Lung (tissue), 11 donors: ENCODE measurements at regions not wholly inside any gene's neighbourhood (a gene's known extent, or its start where the extent isn't known, plus 50 kb on each side); places are given as distances from the start of the nearest gene placed in this dataset.

Experiments used
- ATAC-seq: fragments of 200-7000 bp; cut with Tn5 transposase; one replicate; pipeline ENCODE4 v1.9.1; 2020; ENCODE audit warnings: moderate number of reproducible peaks; ENCODE audit not compliant: insufficient read depth, low FRiP score
- DNase-seq, 3 donors: peaks; one replicate each; pipeline ENCODE4 v3.0.0-alpha.2; 2013 to 2017
- H3K27ac ChIP-seq, 2 donors: one replicate each; pipeline ENCODE4 v1.5.1; 2013; ENCODE audit warnings: mild to moderate bottlenecking in 2 of 2, moderate library complexity in 2 of 2, control low read depth in 1 of 2, inconsistent platforms in 1 of 2, low read depth in 1 of 2, low read length in 1 of 2
- H3K27me3 ChIP-seq, 3 donors: one replicate each; pipeline ENCODE4 v1.5.1; 2013; ENCODE audit warnings: low read length in 2 of 3; ENCODE audit not compliant: control insufficient read depth in 3 of 3, insufficient read depth in 3 of 3
- H3K36me3 ChIP-seq, 4 donors: one replicate each; pipeline ENCODE4 v1.5.1; 2013; ENCODE audit warnings: low read length in 4 of 4, mild to moderate bottlenecking in 1 of 4, moderate library complexity in 1 of 4; ENCODE audit not compliant: control insufficient read depth in 4 of 4, insufficient read depth in 4 of 4
- H3K4me1 ChIP-seq, 5 donors: one replicate each; pipeline ENCODE4 v1.5.1; 2013; ENCODE audit warnings: low read length in 5 of 5, mild to moderate bottlenecking in 2 of 5, moderate library complexity in 1 of 5; ENCODE audit not compliant: control insufficient read depth in 5 of 5, insufficient read depth in 5 of 5
- H3K4me3 ChIP-seq: one replicate; pipeline ENCODE4 v1.5.1; 2013; ENCODE audit warnings: mild to moderate bottlenecking, control low read depth, moderate library complexity
- H3K9ac ChIP-seq, 2 donors: one replicate each; pipeline ENCODE4 v1.5.1; 2013; ENCODE audit warnings: low read length in 2 of 2, control low read depth in 1 of 2; ENCODE audit not compliant: insufficient read depth in 1 of 2
- H3K9me3 ChIP-seq, 4 donors: one replicate each; pipeline ENCODE4 v1.5.1; 2013; ENCODE audit warnings: low read length in 3 of 4, mild to moderate bottlenecking in 1 of 4, moderate library complexity in 1 of 4; ENCODE audit not compliant: control insufficient read depth in 4 of 4, insufficient read depth in 3 of 4
- CTCF ChIP-seq: IDR thresholded peaks from 2 replicates; pipeline ENCODE4 v1.5.1; 2012; ENCODE audit warnings: mild to moderate bottlenecking; ENCODE audit errors: control extremely low read depth, extremely low read depth
- WGBS, 2 donors: extraction: QIAGEN DNeasy Blood & Tissue Kit; methylation state at CpG; one replicate each; pipeline ENCODE4 v1.1.7; 2013; 5-methylcytosine and 5-hydroxymethylcytosine counted together
- donor health status: control.
- donor health status: control.
- donor health status: Bipolar disorder and iron deficiency.
- donor health status: healthy.
- donor health status: DM: yes; HTN: yes; CAD: no.

GRCh38 chr18:57202881-57203280, 56.0 kb downstream of the BOD1L2 start:
- TF ChIP-seq CTCF, result no peak
- H3K9me3 ChIP-seq, result peaks cover 0 to 2% (median 0%) of the 10 kb centered on the region in 4 donors
- ATAC-seq (no peak), DNase-seq (no peak)
- H3K9ac ChIP-seq, result no peak overlapping the region
- no peaks in the 10 kb centered on the region for H3K4me1 ChIP-seq
- H3K27me3 ChIP-seq, result peaks cover 0 to 4% (median 0%) of the 10 kb centered on the region in 3 donors
- H3K4me3 ChIP-seq, result no peak overlapping the region
- no peak overlapping the region for H3K27ac ChIP-seq
- H3K36me3 ChIP-seq, result no peaks in the 10 kb centered on the region
- WGBS, 2 donors, result 74 to 87% methylated on average over 3 of the region's 3 CpGs

DNA sequence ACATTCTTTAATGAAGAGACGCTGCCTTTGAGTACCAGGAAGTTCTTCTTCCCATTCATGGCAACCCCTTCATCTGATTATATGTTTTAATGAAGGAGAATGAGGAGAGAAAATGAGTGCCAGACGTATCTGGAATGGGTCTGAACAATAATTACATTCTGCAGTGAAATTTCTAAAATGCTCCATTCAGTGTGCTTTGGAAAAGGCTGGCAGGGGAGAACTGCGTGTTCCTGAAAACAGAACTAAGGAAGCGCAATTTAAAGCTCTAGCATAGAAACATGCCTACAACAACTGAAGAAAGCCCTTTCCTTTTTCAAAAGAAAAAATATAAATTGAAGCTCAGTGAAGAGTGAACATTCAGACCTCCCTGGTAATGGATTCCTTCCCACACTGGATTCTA, 58.8 kb downstream of the BOD1L2 start:
- 77 to 89% methylated on average over 4 of the region's 4 CpGs for WGBS, 2 donors
- ATAC-seq, result no peak
- Histone ChIP-seq H3K9me3 (no peaks in the 10 kb centered on the region), H3K27me3 (peaks cover 0 to 16% (median 10%) of the 10 kb centered on the region in 3 donors), H3K27ac (no peak overlapping the region), H3K9ac (no peak overlapping the region), H3K4me1 (peaks cover 0 to 2% (median 0%) of the 10 kb centered on the region in 5 donors), H3K36me3 (no peaks in the 10 kb centered on the region), H3K4me3 (no peak overlapping the region)
- DNase-seq, result no peak
- TF ChIP-seq CTCF, result no peak

DNA sequence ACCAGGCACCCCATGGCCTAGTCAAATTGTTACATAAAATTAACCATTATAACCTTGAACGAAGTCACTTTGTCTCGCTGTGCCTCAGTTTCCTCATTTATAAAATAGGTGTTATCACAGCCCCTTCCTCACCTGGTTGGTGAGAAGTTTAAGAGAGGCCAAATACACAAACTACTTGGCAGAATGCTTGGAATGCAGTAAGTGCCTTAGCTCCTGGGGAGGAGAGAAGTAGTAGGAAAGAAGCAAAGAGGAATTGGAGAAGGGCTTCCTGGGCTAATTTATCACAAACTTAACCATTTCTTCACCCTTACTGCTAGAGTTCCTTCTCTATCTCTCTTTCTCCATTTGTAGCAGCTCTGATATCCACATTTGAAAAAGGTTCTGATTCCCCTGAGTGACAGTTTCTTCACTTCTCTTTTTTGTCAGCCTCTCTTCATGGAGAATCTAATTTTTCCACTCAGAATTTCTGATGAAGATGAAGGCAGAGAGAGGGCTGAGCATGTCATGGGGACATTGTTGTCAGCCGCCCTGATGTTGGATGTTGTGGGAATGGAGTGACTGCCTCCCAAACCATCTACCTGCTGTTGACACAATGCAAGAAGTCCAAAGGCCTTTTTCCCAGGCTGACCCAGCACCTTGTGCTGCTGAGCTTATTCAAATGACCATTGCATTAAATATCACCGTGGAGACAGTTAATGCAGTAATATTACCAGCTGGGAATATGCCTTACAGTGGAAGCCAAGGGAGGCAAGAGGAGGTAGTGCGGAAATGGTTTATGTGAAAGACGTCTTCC, 60.4 kb downstream of the BOD1L2 start:
- Histone ChIP-seq H3K27ac (no peak overlapping the region), H3K4me1 (peaks cover 0 to 2% (median 0%) of the 10 kb centered on the region in 5 donors), H3K27me3 (peaks cover 0 to 21% (median 10%) of the 10 kb centered on the region in 3 donors), H3K36me3 (no peaks in the 10 kb centered on the region), H3K9ac (no peak overlapping the region), H3K9me3 (no peaks in the 10 kb centered on the region), H3K4me3 (no peak overlapping the region)
- no peak for ATAC-seq
- no peak for TF ChIP-seq CTCF
- WGBS, 2 donors, result 66 to 68% methylated on average over 6 of the region's 6 CpGs
- DNase-seq, result no peak
